ENCODE measurements at regions not wholly inside any gene's neighbourhood (a gene's known extent, or its start where the extent isn't known, plus 50 kb on each side); places are given as distances from the start of the nearest gene placed in this dataset.

- Histone ChIP-seq H3K56ac (ENCODE audit: insufficient read length, low read depth, low read length) (no peak overlapping the region), H4K91ac (ENCODE audit: insufficient read length, low read depth, low read length) (no peak overlapping the region), H3K23me2 (ENCODE audit: insufficient read length, low read depth, low read length, poor library complexity, severe bottlenecking) (peaks cover 3% of the 10 kb centered on the region), H2AK5ac (ENCODE audit: insufficient read length, low read length) (no peak overlapping the region), H3T11ph (ENCODE audit: low read length) (no peak overlapping the region), H3K79me1 (ENCODE audit: insufficient read depth, low read depth, low read length, poor library complexity, severe bottlenecking) (no peaks in the 10 kb centered on the region), H2BK5ac (ENCODE audit: insufficient read length, low read length) (no peak overlapping the region), H3K4me1 (ENCODE audit: insufficient read depth, low read length) (no peaks in the 10 kb centered on the region), H3K18ac (ENCODE audit: insufficient read length, low read depth, low read length) (no peak overlapping the region), H3K9ac (ENCODE audit: extremely low read depth, insufficient read length, low read length) (no peak overlapping the region), H2BK12ac (ENCODE audit: insufficient read length, low read depth, low read length) (no peak overlapping the region), H3K79me2 (ENCODE audit: insufficient read depth, low read length) (no peaks in the 10 kb centered on the region), H3K4me2 (ENCODE audit: insufficient read depth, insufficient read length, low read length) (no peak overlapping the region), H3K23ac (ENCODE audit: insufficient read length, low read depth, low read length) (no peak overlapping the region), H3K14ac (ENCODE audit: insufficient read depth, low read length) (no peak overlapping the region), H2AFZ (ENCODE audit: low read length) (no peak overlapping the region), H3K4ac (ENCODE audit: low read depth, low read length) (no peak overlapping the region), H2BK15ac (ENCODE audit: low read depth, low read length) (no peak overlapping the region), H4K8ac (replicated peaks; ENCODE audit: insufficient read length, low read depth, low read length) (no peak overlapping the region), H2BK20ac (ENCODE audit: low read depth, low read length, poor library complexity, severe bottlenecking) (no peak overlapping the region), H4K20me1 (ENCODE audit: control insufficient read depth, insufficient read depth, insufficient read length) (no peaks in the 10 kb centered on the region), H3K27ac (ENCODE audit: insufficient read length, low read depth, low read length) (no peak overlapping the region), H4K5ac (ENCODE audit: insufficient read length, low read depth, low read length) (no peak overlapping the region), H3K27me3 (ENCODE audit: insufficient read depth, low read length) (no peaks in the 10 kb centered on the region), H3K9me3 (ENCODE audit: control insufficient read depth, low read depth, low read length) (no peaks in the 10 kb centered on the region), H2BK120ac (ENCODE audit: low read depth, low read length, poor library complexity, severe bottlenecking) (no peak overlapping the region)
- no peak for DNase-seq
- peaks cover 3 to 7% of the 10 kb centered on the region in 2 experiments; a peak in 3 of 5 replicates for H3K9me3 Mint-ChIP-seq
- H3K4me3 Mint-ChIP-seq = no peak overlapping the region
- no peaks in the 10 kb centered on the region for H3K36me3 Mint-ChIP-seq (ENCODE audit: insufficient read depth in 1 of 3, low read depth in 3 of 3)
- H3K27me3 Mint-ChIP-seq (ENCODE audit: low read depth) = peaks cover 19% of the 10 kb centered on the region
- no peak overlapping the region for H3K27ac Mint-ChIP-seq
- TF ChIP-seq CTCF (conservative IDR thresholded peaks at IDR 0.05) = no peak
- H3K4me1 Mint-ChIP-seq = peaks cover 0 to 4% of the 10 kb centered on the region in 2 experiments; a peak in 2 of 4 replicates
- WGBS (ENCODE audit: extremely low coverage, insufficient read length, low lambda C conversion rate) = no CpG with 5 or more reads among the region's 3 CpGs
These were observed 70.9 kb downstream of the CYTL1 start for GRCh38 chr4:4948370-4948769.

Measured in H9 (cell line).